VCaP (cell line): ENCODE measurements at regions not wholly inside any gene's neighbourhood (a gene's known extent, or its start where the extent isn't known, plus 50 kb on each side); places are given as distances from the start of the nearest gene placed in this dataset.

Source experiments
- H3K27ac ChIP-seq: fragments of 450-650 bp; 2 replicates; pipeline ENCODE4 v1.5.1; 2017
- TF ChIP-seq, protein P1 (sequence below): fragments of 450-650 bp; conservative IDR thresholded peaks from 2 replicates; pipeline ENCODE4 v1.5.1; 2017; ENCODE audit warnings: mild to moderate bottlenecking, moderate library complexity

DNA sequence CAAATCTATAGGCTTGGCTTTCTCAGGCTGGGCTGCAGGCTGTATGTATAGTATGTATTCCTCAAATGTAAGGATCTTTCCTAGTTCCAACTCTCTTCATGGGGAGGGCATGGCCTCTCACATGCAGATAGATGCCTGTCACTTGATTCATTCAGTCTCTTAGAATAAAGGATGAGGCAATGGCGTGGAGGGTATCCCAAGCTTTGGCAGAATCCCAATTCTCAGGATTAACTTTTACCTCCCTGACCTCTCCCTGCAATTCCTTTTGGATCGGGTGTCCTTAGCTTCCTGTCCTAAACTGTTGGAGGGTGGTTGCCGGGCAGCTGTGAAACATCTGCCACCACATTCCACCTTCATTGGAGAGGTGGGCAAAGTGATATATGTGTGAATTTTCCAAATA, 80.3 kb downstream of the INSIG2 start:
- no peak overlapping the region for H3K27ac ChIP-seq
- TF ChIP-seq, protein P1, sequence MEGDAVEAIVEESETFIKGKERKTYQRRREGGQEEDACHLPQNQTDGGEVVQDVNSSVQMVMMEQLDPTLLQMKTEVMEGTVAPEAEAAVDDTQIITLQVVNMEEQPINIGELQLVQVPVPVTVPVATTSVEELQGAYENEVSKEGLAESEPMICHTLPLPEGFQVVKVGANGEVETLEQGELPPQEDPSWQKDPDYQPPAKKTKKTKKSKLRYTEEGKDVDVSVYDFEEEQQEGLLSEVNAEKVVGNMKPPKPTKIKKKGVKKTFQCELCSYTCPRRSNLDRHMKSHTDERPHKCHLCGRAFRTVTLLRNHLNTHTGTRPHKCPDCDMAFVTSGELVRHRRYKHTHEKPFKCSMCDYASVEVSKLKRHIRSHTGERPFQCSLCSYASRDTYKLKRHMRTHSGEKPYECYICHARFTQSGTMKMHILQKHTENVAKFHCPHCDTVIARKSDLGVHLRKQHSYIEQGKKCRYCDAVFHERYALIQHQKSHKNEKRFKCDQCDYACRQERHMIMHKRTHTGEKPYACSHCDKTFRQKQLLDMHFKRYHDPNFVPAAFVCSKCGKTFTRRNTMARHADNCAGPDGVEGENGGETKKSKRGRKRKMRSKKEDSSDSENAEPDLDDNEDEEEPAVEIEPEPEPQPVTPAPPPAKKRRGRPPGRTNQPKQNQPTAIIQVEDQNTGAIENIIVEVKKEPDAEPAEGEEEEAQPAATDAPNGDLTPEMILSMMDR, result no peak

DNA sequence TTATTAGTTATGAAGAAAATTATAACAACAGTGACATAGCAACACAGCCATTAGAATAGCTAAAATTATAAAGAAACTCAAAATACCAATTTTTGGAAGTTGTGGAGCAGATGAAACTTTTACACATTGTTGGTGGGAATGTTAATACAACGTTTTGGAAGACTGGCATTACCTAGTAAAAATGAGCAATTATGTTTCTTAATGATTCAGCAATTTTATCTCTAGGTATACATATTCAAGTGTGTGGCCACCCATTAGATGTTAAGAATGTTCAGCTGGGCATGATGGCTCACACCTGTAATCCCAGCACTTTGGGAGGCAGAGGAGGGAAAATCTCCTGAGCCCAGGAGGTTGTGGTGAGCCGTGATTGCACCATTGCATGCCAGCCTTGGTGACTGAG, 78.8 kb downstream of the INSIG2 start:
- TF ChIP-seq, protein P1, result no peak

DNA sequence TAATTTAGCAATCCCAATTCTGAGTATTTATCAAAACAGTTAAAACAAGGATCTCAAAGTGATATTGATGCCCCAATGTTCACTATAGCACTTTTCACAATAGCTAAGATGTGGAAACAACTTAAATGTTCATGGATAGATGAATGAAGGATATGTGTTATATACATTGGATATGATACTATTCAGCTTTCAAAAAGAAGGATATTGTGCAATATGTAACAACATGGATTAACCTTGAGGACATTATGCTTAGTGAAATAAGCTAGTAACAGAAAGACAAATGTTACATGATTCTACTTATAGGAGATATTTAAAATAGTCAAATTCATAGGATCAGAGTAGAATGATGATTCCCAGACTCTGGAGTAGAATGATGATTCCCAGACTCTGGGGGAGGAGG, 78.0 kb downstream of the INSIG2 start:
- no peak overlapping the region for H3K27ac ChIP-seq
- TF ChIP-seq, protein P1, result no peak

More for the DNA sequence above, 78.8 kb downstream of the INSIG2 start:
- H3K27ac ChIP-seq, result no peak overlapping the region

DNA sequence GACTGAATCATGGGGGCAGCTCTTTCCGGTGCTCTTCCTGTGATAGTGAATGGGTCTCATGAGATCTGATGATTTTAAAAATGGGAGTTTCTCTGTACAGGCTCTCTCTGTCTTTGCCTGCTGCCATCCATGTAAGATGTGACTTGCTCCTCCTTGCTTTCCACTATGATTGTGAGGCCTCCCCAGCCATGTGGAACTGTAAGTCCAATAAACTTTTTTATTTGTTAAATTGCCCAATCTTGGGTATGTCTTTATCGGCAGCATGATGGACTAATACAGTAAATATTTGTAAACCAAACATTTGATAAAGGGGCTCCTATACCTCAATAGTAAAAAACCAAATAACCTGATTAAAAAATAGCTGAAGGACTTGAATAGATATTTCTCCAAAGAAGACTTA, 77.3 kb downstream of the INSIG2 start:
- H3K27ac ChIP-seq, result no peak overlapping the region
- TF ChIP-seq, protein P1, result no peak
